ENCODE measurements at regions not wholly inside any gene's neighbourhood (a gene's known extent, or its start where the extent isn't known, plus 50 kb on each side); places are given as distances from the start of the nearest gene placed in this dataset.

- no peak overlapping the region for H3K27ac ChIP-seq (ENCODE audit: low read depth in 1 of 2, low read length in 2 of 2)
- CTCF ChIA-PET = no interaction called here
- no peak for ATAC-seq (ENCODE audit: poor library complexity)
- no peaks in the 10 kb centered on the region for H3K4me1 ChIP-seq (ENCODE audit: insufficient read depth, low read length)
- Mint-ChIP-seq H3K27ac (no peak overlapping the region), H3K36me3 (ENCODE audit: low read depth) (no peaks in the 10 kb centered on the region), H3K9me3 (no peaks in the 10 kb centered on the region), H3K4me3 (no peak overlapping the region), H3K27me3 (no peaks in the 10 kb centered on the region), H3K4me1 (ENCODE audit: low read depth) (no peaks in the 10 kb centered on the region)
- no peaks in the 10 kb centered on the region for H3K36me3 ChIP-seq (ENCODE audit: insufficient read depth, low read length)
- intact Hi-C loops (cut with DNase I, micrococcal nuclease) = no loop called here
- POLR2A ChIA-PET = no interaction called here
- TF ChIP-seq, protein P1, sequence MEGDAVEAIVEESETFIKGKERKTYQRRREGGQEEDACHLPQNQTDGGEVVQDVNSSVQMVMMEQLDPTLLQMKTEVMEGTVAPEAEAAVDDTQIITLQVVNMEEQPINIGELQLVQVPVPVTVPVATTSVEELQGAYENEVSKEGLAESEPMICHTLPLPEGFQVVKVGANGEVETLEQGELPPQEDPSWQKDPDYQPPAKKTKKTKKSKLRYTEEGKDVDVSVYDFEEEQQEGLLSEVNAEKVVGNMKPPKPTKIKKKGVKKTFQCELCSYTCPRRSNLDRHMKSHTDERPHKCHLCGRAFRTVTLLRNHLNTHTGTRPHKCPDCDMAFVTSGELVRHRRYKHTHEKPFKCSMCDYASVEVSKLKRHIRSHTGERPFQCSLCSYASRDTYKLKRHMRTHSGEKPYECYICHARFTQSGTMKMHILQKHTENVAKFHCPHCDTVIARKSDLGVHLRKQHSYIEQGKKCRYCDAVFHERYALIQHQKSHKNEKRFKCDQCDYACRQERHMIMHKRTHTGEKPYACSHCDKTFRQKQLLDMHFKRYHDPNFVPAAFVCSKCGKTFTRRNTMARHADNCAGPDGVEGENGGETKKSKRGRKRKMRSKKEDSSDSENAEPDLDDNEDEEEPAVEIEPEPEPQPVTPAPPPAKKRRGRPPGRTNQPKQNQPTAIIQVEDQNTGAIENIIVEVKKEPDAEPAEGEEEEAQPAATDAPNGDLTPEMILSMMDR (IDR thresholded peaks at IDR 0.05) = no peak
- H3K4me3 ChIP-seq (ENCODE audit: low read length) = no peak overlapping the region
- no peaks in the 10 kb centered on the region for H3K27me3 ChIP-seq (ENCODE audit: control insufficient read depth in 1 of 2, insufficient read depth in 2 of 2, low read length in 2 of 2)
- DNase-seq = no peak
- H3K9me3 ChIP-seq (ENCODE audit: control insufficient read depth in 1 of 2, insufficient read depth in 1 of 2, low read length in 2 of 2) = no peaks in the 10 kb centered on the region
Observed at GRCh38 chr5:171712616-171713015, 73.0 kb upstream of the SMIM23 start.

- H3K27me3 Mint-ChIP-seq = peaks cover under 1% of the 10 kb centered on the region
- Histone ChIP-seq H3K4me3 (ENCODE audit: low read length) (no peak overlapping the region), H3K27me3 (ENCODE audit: control insufficient read depth in 1 of 2, insufficient read depth in 2 of 2, low read length in 2 of 2) (no peaks in the 10 kb centered on the region), H3K27ac (ENCODE audit: low read depth in 1 of 2, low read length in 2 of 2) (no peak overlapping the region), H3K9me3 (ENCODE audit: control insufficient read depth in 1 of 2, insufficient read depth in 1 of 2, low read length in 2 of 2) (no peaks in the 10 kb centered on the region), H3K36me3 (ENCODE audit: insufficient read depth, low read length) (no peaks in the 10 kb centered on the region), H3K4me1 (ENCODE audit: insufficient read depth, low read length) (no peaks in the 10 kb centered on the region)
- DNase-seq (no peak), ATAC-seq (ENCODE audit: poor library complexity) (no peak)
- intact Hi-C loops (cut with DNase I, micrococcal nuclease) = no loop called here
- TF ChIP-seq, protein P1 (IDR thresholded peaks at IDR 0.05) = no peak
- H3K4me1 Mint-ChIP-seq (ENCODE audit: low read depth) = no peaks in the 10 kb centered on the region
- H3K9me3 Mint-ChIP-seq = no peaks in the 10 kb centered on the region
- no peak overlapping the region for H3K4me3 Mint-ChIP-seq
- ChIA-PET CTCF (no interaction called here), POLR2A (no interaction called here)
- H3K27ac Mint-ChIP-seq = no peak overlapping the region
- no peaks in the 10 kb centered on the region for H3K36me3 Mint-ChIP-seq (ENCODE audit: low read depth)
Observed at GRCh38 chr5:171713152-171713551, 72.5 kb upstream of the SMIM23 start.

DNA sequence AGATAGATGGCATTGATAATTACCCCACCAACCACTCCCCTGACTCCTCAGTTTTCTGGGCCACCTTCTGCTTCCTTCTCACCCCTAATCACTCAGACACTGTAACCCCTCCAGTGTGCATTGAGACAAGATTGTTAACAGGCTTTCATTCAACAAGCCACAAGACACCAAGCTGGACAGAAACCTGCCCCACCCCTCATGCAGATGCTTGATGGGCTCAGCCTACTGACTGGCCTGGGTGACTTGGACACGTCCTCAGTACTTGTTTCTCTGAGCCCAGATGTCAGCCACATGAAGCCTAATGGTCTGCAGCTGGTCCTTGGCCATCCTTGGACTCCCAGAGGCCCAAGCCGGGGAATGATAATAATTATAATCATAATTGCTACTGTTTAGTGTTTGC, 71.4 kb upstream of the SMIM23 start:
- ATAC-seq (ENCODE audit: poor library complexity) = no peak

More for the DNA sequence above, 71.4 kb upstream of the SMIM23 start:
- TF ChIP-seq, protein P1 (IDR thresholded peaks at IDR 0.05) = no peak
- Histone ChIP-seq H3K27me3 (ENCODE audit: control insufficient read depth in 1 of 2, insufficient read depth in 2 of 2, low read length in 2 of 2) (no peaks in the 10 kb centered on the region), H3K4me1 (ENCODE audit: insufficient read depth, low read length) (no peaks in the 10 kb centered on the region), H3K4me3 (ENCODE audit: low read length) (no peak overlapping the region), H3K9me3 (ENCODE audit: control insufficient read depth in 1 of 2, insufficient read depth in 1 of 2, low read length in 2 of 2) (no peaks in the 10 kb centered on the region), H3K36me3 (ENCODE audit: insufficient read depth, low read length) (no peaks in the 10 kb centered on the region), H3K27ac (ENCODE audit: low read depth in 1 of 2, low read length in 2 of 2) (no peak overlapping the region)
- Mint-ChIP-seq H3K27me3 (peaks cover 8% of the 10 kb centered on the region), H3K4me3 (no peak overlapping the region), H3K4me1 (ENCODE audit: low read depth) (no peaks in the 10 kb centered on the region), H3K9me3 (no peaks in the 10 kb centered on the region), H3K27ac (no peak overlapping the region), H3K36me3 (ENCODE audit: low read depth) (no peaks in the 10 kb centered on the region)
- ChIA-PET POLR2A (no interaction called here), CTCF (no interaction called here)
- no peak for DNase-seq
- intact Hi-C loops (cut with DNase I, micrococcal nuclease) = no loop called here

All from CD4-positive, alpha-beta T cell (primary cell).